ENCODE measurements at regions not wholly inside any gene's neighbourhood (a gene's known extent, or its start where the extent isn't known, plus 50 kb on each side); places are given as distances from the start of the nearest gene placed in this dataset.

DNA sequence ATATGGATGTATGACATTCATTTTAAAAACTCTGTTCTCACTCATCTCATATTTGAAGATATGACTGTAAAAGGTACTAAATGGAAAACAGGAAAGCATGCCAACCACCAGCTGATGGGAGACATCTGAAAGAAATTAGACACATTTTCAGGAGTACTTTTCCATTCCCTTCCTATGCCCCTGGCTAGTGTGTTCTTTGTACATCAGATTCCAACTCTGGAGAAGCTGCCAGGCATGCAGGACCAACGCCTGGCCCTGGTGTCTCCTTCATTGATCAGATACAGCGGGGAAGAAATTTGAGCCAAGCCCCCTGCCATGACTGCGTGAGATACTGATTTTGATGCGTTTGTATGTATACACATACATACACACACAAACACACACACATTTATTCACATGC is 599.0 kb upstream of the SYT4 start:
- TF ChIP-seq, protein P1, sequence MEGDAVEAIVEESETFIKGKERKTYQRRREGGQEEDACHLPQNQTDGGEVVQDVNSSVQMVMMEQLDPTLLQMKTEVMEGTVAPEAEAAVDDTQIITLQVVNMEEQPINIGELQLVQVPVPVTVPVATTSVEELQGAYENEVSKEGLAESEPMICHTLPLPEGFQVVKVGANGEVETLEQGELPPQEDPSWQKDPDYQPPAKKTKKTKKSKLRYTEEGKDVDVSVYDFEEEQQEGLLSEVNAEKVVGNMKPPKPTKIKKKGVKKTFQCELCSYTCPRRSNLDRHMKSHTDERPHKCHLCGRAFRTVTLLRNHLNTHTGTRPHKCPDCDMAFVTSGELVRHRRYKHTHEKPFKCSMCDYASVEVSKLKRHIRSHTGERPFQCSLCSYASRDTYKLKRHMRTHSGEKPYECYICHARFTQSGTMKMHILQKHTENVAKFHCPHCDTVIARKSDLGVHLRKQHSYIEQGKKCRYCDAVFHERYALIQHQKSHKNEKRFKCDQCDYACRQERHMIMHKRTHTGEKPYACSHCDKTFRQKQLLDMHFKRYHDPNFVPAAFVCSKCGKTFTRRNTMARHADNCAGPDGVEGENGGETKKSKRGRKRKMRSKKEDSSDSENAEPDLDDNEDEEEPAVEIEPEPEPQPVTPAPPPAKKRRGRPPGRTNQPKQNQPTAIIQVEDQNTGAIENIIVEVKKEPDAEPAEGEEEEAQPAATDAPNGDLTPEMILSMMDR (IDR thresholded peaks at IDR 0.05; ENCODE audit: borderline replicate concordance, control extremely low read depth, extremely low read depth, insufficient read depth, missing control alignments) = no peak
- DNase-seq (ENCODE audit: low spot score) = no peak
- in situ Hi-C loops (cut with MboI; ENCODE audit: low sequenced_read_pairs, unreplicated experiment) = no loop called here

- TF ChIP-seq, protein P1 (IDR thresholded peaks at IDR 0.05; ENCODE audit: borderline replicate concordance, control extremely low read depth, extremely low read depth, insufficient read depth, missing control alignments) = no peak
- in situ Hi-C loops (cut with MboI; ENCODE audit: low sequenced_read_pairs, unreplicated experiment) = no loop called here
Measured at GRCh38 chr18:43876748-43877147, 599.5 kb upstream of the SYT4 start.

DNA sequence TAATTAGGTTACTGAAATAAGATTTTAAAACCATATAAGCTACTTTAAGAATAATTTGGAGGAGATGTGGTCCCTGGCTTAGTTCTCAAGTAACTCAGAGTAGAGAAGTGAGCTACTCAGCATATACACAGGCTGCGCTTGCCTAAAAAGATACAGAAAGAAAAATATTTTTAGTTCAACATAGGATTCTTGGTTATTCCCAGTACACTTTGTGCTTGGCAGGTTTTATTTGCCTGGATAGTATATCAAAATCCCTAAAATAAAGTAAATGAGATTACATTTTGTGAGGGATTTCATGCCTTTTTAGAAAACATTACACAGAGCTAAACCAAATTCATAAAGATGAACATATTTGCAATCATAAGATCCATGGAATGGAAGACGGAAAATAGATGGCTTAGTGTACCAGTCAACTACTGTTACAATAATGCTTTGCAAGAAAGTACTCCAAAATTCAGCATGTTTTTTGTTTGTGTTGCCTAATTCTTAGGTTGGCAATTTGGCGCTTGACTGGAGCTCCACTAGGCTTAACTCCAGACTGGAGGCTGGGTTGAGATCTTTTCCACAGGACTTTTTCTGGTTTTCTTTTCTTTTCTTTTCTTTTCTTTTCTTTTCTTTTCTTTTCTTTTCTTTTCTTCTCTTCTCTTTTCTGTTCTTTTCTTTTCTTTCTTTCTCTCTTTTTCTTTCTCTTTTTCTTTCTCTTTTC is 600.5 kb upstream of the SYT4 start:
- no peak for DNase-seq (ENCODE audit: low spot score)
- in situ Hi-C loops (cut with MboI; ENCODE audit: low sequenced_read_pairs, unreplicated experiment) = no loop called here
- TF ChIP-seq, protein P1 (IDR thresholded peaks at IDR 0.05; ENCODE audit: borderline replicate concordance, control extremely low read depth, extremely low read depth, insufficient read depth, missing control alignments) = no peak

More at GRCh38 chr18:43876748-43877147, 599.5 kb upstream of the SYT4 start:
- no peak for DNase-seq (ENCODE audit: low spot score)

GRCh38 chr18:43879415-43879814 is 602.1 kb upstream of the SYT4 start:
- TF ChIP-seq, protein P1 (IDR thresholded peaks at IDR 0.05; ENCODE audit: borderline replicate concordance, control extremely low read depth, extremely low read depth, insufficient read depth, missing control alignments) = no peak
- DNase-seq (ENCODE audit: low spot score) = no peak
- in situ Hi-C loops (cut with MboI; ENCODE audit: low sequenced_read_pairs, unreplicated experiment) = no loop called here

DNA sequence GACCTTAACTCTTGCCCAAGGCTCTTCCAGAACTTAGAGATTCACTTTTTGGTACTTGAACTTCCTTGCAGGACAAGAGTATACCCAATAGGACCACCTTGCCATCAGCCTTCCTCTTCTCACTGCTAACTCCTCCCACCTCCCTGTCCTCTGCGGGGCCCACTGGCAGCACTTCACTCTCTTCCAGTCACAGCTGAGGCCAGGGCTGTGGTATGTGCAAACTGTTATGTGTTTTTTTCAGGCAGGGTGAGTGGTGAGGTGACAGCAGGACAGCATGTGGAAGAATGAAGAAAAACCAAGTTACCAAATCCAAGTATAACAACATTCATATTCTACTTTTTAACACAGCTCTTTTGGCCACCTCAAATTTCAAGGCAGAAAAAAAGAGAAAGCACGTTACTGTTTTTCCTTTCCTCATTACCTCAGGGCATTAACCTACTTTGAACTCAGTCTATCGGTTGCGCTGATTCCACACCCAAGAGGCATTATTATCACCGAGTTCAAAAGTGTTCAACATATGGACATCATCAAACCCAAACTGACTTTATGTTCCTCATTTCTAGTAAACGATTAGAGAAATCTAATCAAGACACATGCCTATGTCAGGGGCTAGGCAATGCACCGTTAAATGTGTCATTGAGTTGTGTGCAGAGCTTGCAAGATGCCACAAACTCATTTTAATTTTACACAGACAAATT is 605.2 kb upstream of the SYT4 start:
- DNase-seq (ENCODE audit: low spot score) = no peak
- TF ChIP-seq, protein P1 (IDR thresholded peaks at IDR 0.05; ENCODE audit: borderline replicate concordance, control extremely low read depth, extremely low read depth, insufficient read depth, missing control alignments) = no peak
- in situ Hi-C loops (cut with MboI; ENCODE audit: low sequenced_read_pairs, unreplicated experiment) = no loop called here

DNA sequence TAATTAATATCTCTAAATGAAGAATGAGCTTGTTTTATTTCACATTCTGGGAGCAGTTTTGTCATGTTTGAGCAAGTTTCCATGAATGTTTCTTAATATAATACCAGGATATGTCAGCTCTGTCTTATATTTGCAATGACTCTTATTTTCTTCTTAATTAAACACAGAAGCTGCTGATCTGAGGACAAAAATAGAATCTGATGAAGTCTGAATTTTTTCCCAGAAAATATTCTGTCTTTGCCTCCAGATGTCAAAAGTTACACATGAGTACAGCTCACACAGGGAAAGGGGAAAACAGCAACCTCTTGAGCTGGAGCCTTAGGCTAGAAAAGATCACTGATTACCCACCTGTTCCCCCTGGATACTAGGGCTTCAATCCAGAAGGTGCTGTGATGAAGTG is 606.6 kb upstream of the SYT4 start:
- TF ChIP-seq, protein P1 (IDR thresholded peaks at IDR 0.05; ENCODE audit: borderline replicate concordance, control extremely low read depth, extremely low read depth, insufficient read depth, missing control alignments) = no peak
- in situ Hi-C loops (cut with MboI; ENCODE audit: low sequenced_read_pairs, unreplicated experiment) = no loop called here
- DNase-seq (ENCODE audit: low spot score) = no peak
